GM12891 (cell line): ENCODE measurements at regions not wholly inside any gene's neighbourhood (a gene's known extent, or its start where the extent isn't known, plus 50 kb on each side); places are given as distances from the start of the nearest gene placed in this dataset.
"Not testable (repeated sequence)": the region's sequence is repeated elsewhere in the genome, so short reads cannot be mapped to it uniquely, and the experiment has no call there.

Experiments used
- POLR2A ChIP-seq: IDR thresholded peaks from 2 replicates; pipeline ENCODE4 v1.6.1; 2011; ENCODE audit warnings: low read depth, low read length, control low read depth
- POLR2AphosphoS5 ChIP-seq: IDR thresholded peaks from 2 replicates; pipeline ENCODE4 v1.6.1; 2011; ENCODE audit warnings: low read depth, low read length, control low read depth
- TAF1 ChIP-seq: IDR thresholded peaks from 2 replicates; pipeline ENCODE4 v1.6.1; 2011; ENCODE audit warnings: low read depth, low read length, control low read depth

DNA sequence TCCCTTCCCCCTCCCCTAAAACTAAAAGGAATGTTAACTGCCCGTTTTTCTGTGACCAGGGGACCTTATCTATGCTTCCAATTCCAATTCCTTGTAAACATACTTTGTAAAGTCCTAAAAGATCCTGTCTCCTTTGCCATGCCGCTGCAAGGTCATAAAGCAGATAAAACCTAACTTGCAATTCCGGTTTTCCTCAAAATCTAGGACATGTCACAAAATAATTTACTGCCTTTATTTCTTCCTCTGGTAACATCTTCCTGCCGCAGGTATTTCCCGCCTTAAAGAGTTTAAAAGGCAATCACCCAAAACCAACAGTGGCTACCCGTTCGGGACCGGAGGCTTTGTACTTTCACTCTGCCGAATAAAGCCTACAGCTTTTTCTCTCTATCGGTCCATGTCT is 1248.6 kb upstream of the CDH9 start:
- not testable (repeated sequence) for TF ChIP-seq POLR2A, TAF1, POLR2AphosphoS5
